ENCODE measurements at regions not wholly inside any gene's neighbourhood (a gene's known extent, or its start where the extent isn't known, plus 50 kb on each side); places are given as distances from the start of the nearest gene placed in this dataset.

DNA sequence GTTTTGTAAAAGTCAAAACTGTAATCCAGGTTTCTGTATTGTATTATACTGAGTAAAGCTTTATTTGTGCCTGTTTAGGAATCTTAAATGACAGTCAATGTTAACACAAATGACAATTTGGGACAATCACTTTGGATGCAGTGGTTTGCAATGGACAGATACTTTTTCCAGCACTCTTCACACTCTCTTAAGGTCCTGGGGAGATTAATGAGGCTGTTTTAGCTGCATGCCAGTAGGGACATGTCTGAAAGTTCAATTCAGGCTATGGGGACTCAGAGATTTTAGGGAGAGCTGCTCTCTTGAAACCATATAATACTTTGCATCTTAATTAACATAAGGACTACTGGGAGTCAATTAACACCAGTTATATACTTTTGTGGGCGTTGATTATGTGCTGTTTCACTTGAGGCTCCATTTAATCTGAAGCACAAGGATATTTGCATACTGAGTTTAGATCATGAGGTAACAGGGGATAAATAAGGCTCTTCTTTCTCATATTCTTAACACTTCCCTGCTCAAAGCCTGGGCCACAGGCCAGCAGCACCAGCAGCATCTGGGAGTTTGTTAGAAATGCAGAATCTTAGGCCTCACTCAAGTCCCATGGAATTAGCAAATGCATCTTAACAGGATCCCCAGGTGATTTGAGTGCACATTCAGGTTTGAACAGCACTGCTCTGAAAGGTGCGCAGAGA is 972.8 kb downstream of the PLOD2 start:
- DNase-seq (ENCODE audit: extremely low spot score in 2 of 2): no peak
- no peak for TF ChIP-seq POLR2A (IDR thresholded peaks at IDR 0.05)
- TF ChIP-seq, protein P1, sequence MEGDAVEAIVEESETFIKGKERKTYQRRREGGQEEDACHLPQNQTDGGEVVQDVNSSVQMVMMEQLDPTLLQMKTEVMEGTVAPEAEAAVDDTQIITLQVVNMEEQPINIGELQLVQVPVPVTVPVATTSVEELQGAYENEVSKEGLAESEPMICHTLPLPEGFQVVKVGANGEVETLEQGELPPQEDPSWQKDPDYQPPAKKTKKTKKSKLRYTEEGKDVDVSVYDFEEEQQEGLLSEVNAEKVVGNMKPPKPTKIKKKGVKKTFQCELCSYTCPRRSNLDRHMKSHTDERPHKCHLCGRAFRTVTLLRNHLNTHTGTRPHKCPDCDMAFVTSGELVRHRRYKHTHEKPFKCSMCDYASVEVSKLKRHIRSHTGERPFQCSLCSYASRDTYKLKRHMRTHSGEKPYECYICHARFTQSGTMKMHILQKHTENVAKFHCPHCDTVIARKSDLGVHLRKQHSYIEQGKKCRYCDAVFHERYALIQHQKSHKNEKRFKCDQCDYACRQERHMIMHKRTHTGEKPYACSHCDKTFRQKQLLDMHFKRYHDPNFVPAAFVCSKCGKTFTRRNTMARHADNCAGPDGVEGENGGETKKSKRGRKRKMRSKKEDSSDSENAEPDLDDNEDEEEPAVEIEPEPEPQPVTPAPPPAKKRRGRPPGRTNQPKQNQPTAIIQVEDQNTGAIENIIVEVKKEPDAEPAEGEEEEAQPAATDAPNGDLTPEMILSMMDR (IDR thresholded peaks at IDR 0.05): no peak
- Histone ChIP-seq H3K27ac (no peak overlapping the region), H3K36me3 (no peaks in the 10 kb centered on the region), H3K27me3 (no peaks in the 10 kb centered on the region), H3K4me3 (no peak overlapping the region), H3K9me3 (no peaks in the 10 kb centered on the region), H3K4me1 (peaks cover under 1% of the 10 kb centered on the region)
- intact Hi-C loops (cut with DNase I): no loop called here

DNA sequence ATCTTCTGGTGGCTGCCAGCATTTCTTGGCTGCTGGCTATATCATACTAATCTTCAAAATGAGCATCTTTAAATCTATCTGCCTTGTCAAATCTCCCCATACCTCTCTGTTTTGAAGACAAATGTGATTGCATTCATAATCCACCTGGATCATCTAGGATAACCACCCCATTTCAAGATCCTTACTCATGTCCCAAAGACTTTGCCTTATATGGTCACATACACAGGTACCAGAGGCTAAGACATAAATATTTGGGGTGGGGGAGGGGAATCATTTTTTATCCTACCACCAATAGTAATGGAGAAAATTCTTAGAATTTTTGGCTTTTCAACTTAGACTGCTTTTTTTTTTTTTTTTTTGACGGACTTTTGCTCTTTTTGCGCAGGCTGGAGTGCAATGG is 970.8 kb downstream of the PLOD2 start:
- Histone ChIP-seq H3K36me3 (no peaks in the 10 kb centered on the region), H3K27ac (no peak overlapping the region), H3K27me3 (no peaks in the 10 kb centered on the region), H3K9me3 (no peaks in the 10 kb centered on the region), H3K4me3 (no peak overlapping the region), H3K4me1 (no peaks in the 10 kb centered on the region)
- intact Hi-C loops (cut with DNase I): no loop called here
- TF ChIP-seq POLR2A (IDR thresholded peaks at IDR 0.05): no peak
- no peak for TF ChIP-seq POLR2AphosphoS5 (IDR thresholded peaks at IDR 0.05; ENCODE audit: insufficient read depth in 1 of 2, low read depth in 1 of 2)
- TF ChIP-seq, protein P1 (IDR thresholded peaks at IDR 0.05): no peak
- no peak for DNase-seq (ENCODE audit: extremely low spot score in 2 of 2)

DNA sequence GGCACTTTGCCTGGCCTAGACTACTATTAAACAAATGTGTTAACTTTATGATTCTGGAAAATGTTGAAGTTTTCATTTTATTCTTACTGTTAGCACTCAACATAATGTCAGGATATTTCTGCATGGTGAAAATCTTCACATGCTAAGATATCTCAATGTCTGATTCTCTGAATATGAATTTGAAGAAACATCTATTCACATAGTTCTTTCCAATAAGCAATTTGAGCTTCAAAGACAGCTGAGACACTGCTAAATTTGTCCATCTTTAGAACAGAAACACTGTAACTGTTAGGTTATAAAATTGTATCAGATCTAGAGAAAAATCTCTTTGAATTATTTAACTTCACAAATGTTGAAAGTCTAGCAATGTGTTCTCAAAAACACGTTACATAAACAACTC is 970.2 kb downstream of the PLOD2 start:
- Histone ChIP-seq H3K27me3 (no peaks in the 10 kb centered on the region), H3K9me3 (no peaks in the 10 kb centered on the region), H3K36me3 (no peaks in the 10 kb centered on the region), H3K4me3 (no peak overlapping the region), H3K4me1 (no peaks in the 10 kb centered on the region), H3K27ac (no peak overlapping the region)
- TF ChIP-seq POLR2A (IDR thresholded peaks at IDR 0.05) (no peak), POLR2AphosphoS5 (IDR thresholded peaks at IDR 0.05; ENCODE audit: insufficient read depth in 1 of 2, low read depth in 1 of 2) (no peak)
- TF ChIP-seq, protein P1 (IDR thresholded peaks at IDR 0.05): no peak
- no peak for DNase-seq (ENCODE audit: extremely low spot score in 2 of 2)
- intact Hi-C loops (cut with DNase I): no loop called here

DNA sequence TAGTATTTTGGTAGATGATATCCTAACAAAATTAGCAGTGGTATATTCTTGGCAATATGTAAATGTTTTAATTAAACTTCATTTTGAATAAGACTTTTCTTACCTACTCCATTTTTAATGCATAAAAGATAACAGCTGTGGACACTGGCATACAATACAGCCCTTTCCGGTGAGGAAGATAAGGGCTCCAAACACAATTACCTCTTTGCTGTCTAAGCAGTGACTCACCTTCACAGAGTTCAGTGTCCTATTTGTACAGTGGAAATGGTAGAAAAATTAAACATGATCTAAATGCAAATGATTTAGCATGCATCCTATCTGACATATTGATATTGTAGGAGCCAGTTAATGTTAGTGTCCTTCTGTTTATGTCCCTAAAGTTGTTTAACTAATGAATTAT is 969.4 kb downstream of the PLOD2 start:
- intact Hi-C loops (cut with DNase I): no loop called here
- no peak for DNase-seq (ENCODE audit: extremely low spot score in 2 of 2)
- Histone ChIP-seq H3K27ac (no peak overlapping the region), H3K27me3 (no peaks in the 10 kb centered on the region), H3K36me3 (no peaks in the 10 kb centered on the region), H3K4me3 (no peak overlapping the region), H3K4me1 (no peaks in the 10 kb centered on the region), H3K9me3 (no peaks in the 10 kb centered on the region)
- TF ChIP-seq POLR2AphosphoS5 (IDR thresholded peaks at IDR 0.05; ENCODE audit: insufficient read depth in 1 of 2, low read depth in 1 of 2) (no peak), POLR2A (IDR thresholded peaks at IDR 0.05) (no peak)
- TF ChIP-seq, protein P1 (IDR thresholded peaks at IDR 0.05): no peak

DNA sequence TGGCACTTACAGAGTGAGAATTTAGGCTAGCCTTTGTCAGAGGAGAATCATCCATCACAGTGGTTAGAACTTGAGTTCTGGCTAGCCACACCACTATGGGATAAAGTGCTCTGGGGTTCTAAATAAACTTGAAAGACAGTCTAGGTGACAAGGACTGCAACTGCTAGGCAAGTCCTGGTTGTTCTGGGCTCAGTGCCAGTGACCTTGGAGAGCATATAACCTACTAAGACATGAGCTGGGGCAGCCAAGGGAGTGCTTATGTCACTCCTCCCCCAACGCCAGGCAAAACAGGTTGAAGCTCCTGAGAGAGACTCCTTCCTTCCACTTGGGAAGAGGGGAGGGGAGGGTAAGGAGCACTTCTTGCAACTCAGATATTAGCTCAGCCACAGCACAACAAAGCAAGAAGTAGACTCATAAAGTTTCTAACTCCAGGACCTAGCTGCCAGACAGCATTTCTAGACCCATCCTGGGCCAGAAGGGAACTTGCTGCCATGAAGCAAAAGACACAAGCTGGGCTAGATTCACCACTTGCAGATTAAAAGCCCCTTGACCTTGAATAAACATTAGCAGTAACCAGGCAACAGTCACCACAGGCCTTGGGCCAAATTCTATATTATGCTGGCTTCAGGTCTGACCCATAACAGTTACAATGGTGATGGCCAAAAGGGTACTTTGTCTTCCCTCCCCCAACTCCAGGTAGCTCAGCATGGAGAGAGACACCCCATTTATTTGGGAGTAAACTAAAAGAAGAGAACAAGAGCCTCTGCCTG is 963.7 kb downstream of the PLOD2 start:
- TF ChIP-seq POLR2AphosphoS5 (IDR thresholded peaks at IDR 0.05; ENCODE audit: insufficient read depth in 1 of 2, low read depth in 1 of 2): no peak
- TF ChIP-seq, protein P1 (IDR thresholded peaks at IDR 0.05): no peak
- TF ChIP-seq POLR2A (IDR thresholded peaks at IDR 0.05): no peak
- H3K36me3 ChIP-seq: no peaks in the 10 kb centered on the region
- intact Hi-C loops (cut with DNase I): no loop called here
- H3K9me3 ChIP-seq: no peaks in the 10 kb centered on the region
- no peaks in the 10 kb centered on the region for H3K27me3 ChIP-seq
- no peak for DNase-seq (ENCODE audit: extremely low spot score in 2 of 2)
- no peaks in the 10 kb centered on the region for H3K4me1 ChIP-seq
- no peak overlapping the region for H3K27ac ChIP-seq
- no peak overlapping the region for H3K4me3 ChIP-seq
